Rectal smooth muscle tissue (tissue), 1 donor: ENCODE measurements at regions not wholly inside any gene's neighbourhood (a gene's known extent, or its start where the extent isn't known, plus 50 kb on each side); places are given as distances from the start of the nearest gene placed in this dataset.

Source experiments
- H3K27ac ChIP-seq: one replicate; pipeline ENCODE4 v1.7.0; 2013; ENCODE audit warnings: low read depth, low read length, inconsistent platforms
- H3K27me3 ChIP-seq: one replicate; pipeline ENCODE4 v1.7.0; 2013; ENCODE audit warnings: low read length; ENCODE audit not compliant: control insufficient read depth, insufficient read depth
- H3K36me3 ChIP-seq: one replicate; pipeline ENCODE4 v1.7.0; 2013; ENCODE audit warnings: low read length; ENCODE audit not compliant: control insufficient read depth, insufficient read depth
- H3K4me1 ChIP-seq: one replicate; pipeline ENCODE4 v1.7.0; 2013; ENCODE audit warnings: low read length; ENCODE audit not compliant: control insufficient read depth, insufficient read depth
- H3K4me3 ChIP-seq: one replicate; pipeline ENCODE4 v1.7.0; 2013; ENCODE audit warnings: low read length
- H3K9ac ChIP-seq: one replicate; pipeline ENCODE4 v1.7.0; 2013; ENCODE audit warnings: low read length

DNA sequence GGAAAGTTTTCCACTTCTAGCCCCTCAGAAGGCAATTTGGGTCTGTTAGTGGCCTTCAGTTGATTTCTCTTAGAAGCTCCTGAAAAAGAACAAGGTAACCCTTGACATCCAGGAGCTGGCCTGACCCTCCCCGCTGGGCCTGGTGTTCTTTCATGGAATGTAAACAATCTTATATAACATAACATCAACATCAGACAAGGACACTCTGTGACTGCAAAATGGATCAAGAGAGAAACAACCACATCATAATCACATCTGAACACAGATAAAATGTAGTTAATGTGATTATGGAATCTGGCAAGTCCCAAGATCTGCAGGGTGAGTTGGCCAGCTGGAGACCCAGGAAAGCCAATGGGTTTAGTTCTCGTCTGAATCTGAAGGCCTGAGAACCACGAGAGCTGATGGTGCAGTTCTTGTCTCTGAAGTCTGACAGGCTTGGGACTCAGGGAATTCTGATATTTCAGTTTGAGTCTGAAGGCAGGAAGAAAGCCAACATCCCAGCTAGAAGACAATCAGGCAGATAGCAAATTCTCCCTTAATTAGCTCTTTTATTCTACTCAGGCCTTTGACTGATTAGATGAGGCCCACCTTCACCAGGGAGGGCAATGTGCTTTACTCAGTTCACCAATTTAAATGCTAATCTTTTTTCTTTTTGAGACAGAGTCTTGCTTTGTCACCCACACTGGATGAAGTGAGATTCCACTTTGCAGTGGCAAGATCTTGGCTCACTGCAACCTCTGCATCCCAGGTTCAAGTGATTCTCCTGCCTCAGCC lies 91.4 kb upstream of the NAMPT start:
- H3K27ac ChIP-seq, result no peak overlapping the region
- no peak overlapping the region for H3K9ac ChIP-seq
- no peak overlapping the region for H3K4me3 ChIP-seq
- no peaks in the 10 kb centered on the region for H3K27me3 ChIP-seq
- no peaks in the 10 kb centered on the region for H3K36me3 ChIP-seq
- no peaks in the 10 kb centered on the region for H3K4me1 ChIP-seq

DNA sequence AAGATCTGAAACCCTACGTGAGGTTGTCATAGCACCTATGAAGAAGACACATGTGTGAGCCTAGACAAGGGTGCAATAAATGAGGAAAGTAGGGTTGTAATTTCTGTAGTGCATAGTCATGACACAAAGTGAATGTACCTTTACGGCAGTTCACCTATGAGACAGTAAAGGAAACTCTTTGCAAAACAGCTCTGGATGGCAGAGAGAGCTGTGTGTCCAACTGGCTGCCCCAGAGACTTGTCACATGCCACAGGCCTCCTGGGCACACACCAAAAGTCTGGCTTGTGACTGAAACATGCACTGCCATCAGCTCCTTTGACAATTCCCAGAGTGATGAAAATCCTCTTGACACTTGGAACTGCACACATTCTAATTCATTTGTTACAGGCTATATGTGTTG lies 90.7 kb upstream of the NAMPT start:
- H3K9ac ChIP-seq, result no peak overlapping the region
- H3K4me3 ChIP-seq, result no peak overlapping the region
- no peaks in the 10 kb centered on the region for H3K27me3 ChIP-seq
- H3K4me1 ChIP-seq, result no peaks in the 10 kb centered on the region
- H3K27ac ChIP-seq, result no peak overlapping the region
- no peaks in the 10 kb centered on the region for H3K36me3 ChIP-seq

- Histone ChIP-seq H3K4me3 (no peak overlapping the region), H3K9ac (no peak overlapping the region), H3K27me3 (no peaks in the 10 kb centered on the region), H3K27ac (no peak overlapping the region), H3K4me1 (no peaks in the 10 kb centered on the region), H3K36me3 (no peaks in the 10 kb centered on the region)
Measured at GRCh38 chr7:106374437-106374836, 89.7 kb upstream of the NAMPT start.

DNA sequence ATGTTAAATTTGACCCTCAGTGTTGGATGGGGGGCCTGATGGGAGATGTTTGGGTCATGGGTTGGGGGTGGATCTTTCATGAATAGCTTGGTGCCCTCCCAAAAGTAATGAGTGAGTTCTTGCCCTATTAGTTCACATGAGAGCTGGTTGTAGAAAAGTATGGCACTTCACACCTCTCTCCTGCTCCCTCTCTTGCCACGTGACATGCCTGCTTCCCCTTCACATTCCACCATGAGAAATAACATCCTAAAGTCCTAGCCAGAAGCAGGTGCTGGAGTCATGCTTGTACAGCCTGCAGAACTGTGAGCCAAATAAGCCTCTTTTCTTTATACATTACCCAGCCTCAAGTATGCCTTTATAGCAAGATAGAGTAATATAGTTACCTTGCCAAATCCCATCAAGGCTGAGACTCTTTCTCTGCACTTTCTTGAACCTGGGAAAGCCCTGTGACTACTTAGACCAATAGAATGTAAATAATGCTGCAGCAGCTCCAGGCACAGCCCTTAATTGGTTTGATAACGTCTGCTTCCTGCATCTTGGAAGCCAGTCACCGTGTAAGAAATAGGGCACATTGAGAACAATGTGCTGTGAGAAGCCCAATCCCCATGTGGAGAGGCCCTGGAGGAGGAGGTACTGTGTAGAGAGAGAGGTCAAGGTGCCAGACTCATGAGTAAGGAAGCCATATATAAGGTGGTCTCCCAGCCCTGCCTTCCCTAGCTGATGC lies 88.0 kb upstream of the NAMPT start:
- no peaks in the 10 kb centered on the region for H3K4me1 ChIP-seq
- no peaks in the 10 kb centered on the region for H3K36me3 ChIP-seq
- no peak overlapping the region for H3K4me3 ChIP-seq
- no peaks in the 10 kb centered on the region for H3K27me3 ChIP-seq
- H3K27ac ChIP-seq, result no peak overlapping the region
- H3K9ac ChIP-seq, result no peak overlapping the region

GRCh38 chr7:106372126-106372525 lies 87.3 kb upstream of the NAMPT start:
- Histone ChIP-seq H3K4me1 (no peaks in the 10 kb centered on the region), H3K9ac (no peak overlapping the region), H3K27me3 (no peaks in the 10 kb centered on the region), H3K27ac (no peak overlapping the region), H3K4me3 (no peak overlapping the region), H3K36me3 (no peaks in the 10 kb centered on the region)

- Histone ChIP-seq H3K4me1 (no peaks in the 10 kb centered on the region), H3K27ac (no peak overlapping the region), H3K27me3 (no peaks in the 10 kb centered on the region), H3K9ac (no peak overlapping the region), H3K36me3 (no peaks in the 10 kb centered on the region), H3K4me3 (no peak overlapping the region)
Measured at GRCh38 chr7:106371629-106372028, 86.8 kb upstream of the NAMPT start.

DNA sequence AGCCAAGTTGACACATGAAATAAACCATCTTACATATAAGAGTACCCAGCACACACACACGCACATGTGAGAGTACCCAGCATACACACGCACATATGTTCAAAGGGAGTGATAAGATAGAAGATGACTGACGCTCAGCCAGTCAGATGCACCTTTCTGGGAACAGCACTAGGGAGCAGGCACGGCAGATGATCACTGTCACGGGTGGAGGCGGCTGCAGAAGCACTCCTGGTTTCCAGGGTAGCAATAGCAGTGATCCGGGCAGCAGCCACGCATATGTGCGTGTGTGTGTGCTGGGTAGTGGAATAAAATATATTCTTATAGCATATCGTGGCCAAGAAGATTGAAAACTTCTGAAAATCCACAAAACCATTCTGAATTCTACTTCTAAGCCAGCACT lies 85.8 kb upstream of the NAMPT start:
- H3K27me3 ChIP-seq, result no peaks in the 10 kb centered on the region
- H3K4me3 ChIP-seq, result no peak overlapping the region
- H3K4me1 ChIP-seq, result no peaks in the 10 kb centered on the region
- no peak overlapping the region for H3K9ac ChIP-seq
- H3K27ac ChIP-seq, result no peak overlapping the region
- H3K36me3 ChIP-seq, result no peaks in the 10 kb centered on the region

DNA sequence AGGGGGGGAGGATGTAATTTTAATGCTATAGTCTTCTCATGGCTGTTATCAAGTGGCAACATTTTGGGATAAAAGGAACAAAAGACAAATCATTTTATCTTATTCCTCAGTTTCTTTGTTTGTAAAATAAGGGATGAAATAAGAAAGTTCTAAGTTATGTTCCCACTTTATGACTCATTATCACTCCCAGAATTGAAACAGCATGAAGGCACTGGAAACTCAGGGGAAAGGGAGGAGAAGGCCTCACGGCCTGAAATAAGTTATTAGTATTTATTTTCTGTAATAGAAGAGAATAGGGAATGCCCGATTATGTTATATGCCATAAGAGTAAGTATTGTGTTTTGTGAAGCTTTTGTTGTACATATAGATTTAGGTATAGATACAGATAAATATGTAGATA lies 85.0 kb upstream of the NAMPT start:
- Histone ChIP-seq H3K27ac (no peak overlapping the region), H3K9ac (no peak overlapping the region), H3K36me3 (no peaks in the 10 kb centered on the region), H3K4me1 (no peaks in the 10 kb centered on the region), H3K4me3 (no peak overlapping the region), H3K27me3 (no peaks in the 10 kb centered on the region)

DNA sequence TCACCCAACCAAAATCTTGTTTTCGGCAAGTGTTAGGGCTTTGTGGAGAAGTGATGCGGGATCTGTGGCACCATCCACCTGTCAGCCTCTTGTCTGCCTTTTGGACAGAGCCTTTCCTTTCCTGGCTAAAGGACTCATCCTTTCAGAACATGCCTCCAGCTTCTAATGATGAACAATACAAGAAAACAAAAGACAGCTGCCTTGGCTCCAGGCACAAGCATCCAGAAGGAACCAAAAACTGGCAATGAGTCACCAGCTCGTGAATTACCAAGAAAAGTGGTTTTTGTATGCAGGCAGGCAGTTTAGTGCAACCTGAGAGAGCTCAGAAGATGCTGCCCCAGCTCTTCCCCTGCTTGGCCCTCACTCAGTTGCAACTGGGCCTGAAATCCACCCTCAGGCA lies 84.6 kb upstream of the NAMPT start:
- Histone ChIP-seq H3K36me3 (no peaks in the 10 kb centered on the region), H3K9ac (no peak overlapping the region), H3K27ac (no peak overlapping the region), H3K27me3 (no peaks in the 10 kb centered on the region), H3K4me1 (no peaks in the 10 kb centered on the region), H3K4me3 (no peak overlapping the region)

DNA sequence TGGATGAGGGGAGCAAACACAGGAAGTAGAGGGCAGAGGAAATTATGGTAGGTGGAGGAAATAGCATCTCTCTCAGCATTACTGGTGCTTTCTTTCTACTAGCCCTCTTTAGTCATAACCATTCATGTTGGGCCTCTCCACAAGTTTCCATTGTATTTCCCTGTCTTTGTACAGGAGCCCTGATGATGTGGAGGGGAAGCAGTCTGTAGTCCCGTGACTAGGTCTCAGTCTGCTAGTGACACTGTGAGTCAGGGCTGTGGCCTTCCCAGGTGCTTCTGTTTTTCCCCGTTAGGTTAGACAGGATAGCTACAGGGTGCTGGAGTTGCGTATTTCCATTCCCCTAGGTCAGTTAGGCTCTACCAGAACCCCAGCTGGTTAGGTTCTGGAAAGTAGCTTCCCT lies 82.9 kb upstream of the NAMPT start:
- Histone ChIP-seq H3K4me3 (no peak overlapping the region), H3K27me3 (no peaks in the 10 kb centered on the region), H3K9ac (no peak overlapping the region), H3K4me1 (no peaks in the 10 kb centered on the region), H3K36me3 (no peaks in the 10 kb centered on the region), H3K27ac (no peak overlapping the region)

- no peak overlapping the region for H3K9ac ChIP-seq
- no peaks in the 10 kb centered on the region for H3K4me1 ChIP-seq
- H3K27me3 ChIP-seq, result no peaks in the 10 kb centered on the region
- no peak overlapping the region for H3K4me3 ChIP-seq
- no peak overlapping the region for H3K27ac ChIP-seq
- no peaks in the 10 kb centered on the region for H3K36me3 ChIP-seq
Measured at GRCh38 chr7:106367018-106367420, 82.2 kb upstream of the NAMPT start.

DNA sequence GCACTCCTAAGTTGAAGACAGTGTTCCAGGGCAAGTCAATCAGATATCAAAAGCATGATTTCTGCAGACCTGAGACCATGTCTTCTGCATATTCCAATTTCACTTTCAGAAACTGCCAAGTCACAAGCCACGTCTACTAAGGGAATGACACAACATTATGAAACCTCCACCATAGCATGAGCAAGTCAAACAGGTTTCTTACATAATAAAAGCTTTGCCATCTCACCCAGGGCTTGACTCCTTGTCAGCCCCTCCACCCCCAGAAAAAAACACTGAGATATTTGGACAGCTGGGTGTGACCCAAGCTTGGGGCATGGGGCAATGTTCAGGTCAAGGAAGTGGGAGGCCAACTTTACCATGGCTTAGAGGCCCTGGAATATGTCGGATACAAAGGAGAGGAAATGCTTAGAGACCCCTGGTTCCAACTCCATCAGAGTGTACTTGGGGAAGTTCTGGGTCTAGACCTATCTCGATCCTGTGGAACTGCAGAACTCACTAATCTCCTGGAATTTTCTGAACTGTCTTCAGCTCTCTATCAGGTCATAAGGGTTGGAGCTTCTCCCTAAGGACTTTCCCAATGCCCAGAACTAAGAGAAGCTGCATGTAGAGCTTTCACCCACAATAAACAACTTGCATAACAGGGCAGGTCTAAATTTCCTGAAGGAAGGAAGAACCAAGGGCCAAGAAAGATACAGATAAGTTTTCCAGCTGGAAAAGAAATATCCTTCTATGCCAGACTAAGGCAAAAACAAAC lies 80.6 kb upstream of the NAMPT start:
- Histone ChIP-seq H3K27ac (no peak overlapping the region), H3K4me1 (no peaks in the 10 kb centered on the region)

More for the DNA sequence above, 80.6 kb upstream of the NAMPT start:
- H3K9ac ChIP-seq, result no peak overlapping the region
- H3K36me3 ChIP-seq, result no peaks in the 10 kb centered on the region
- no peaks in the 10 kb centered on the region for H3K27me3 ChIP-seq
- H3K4me3 ChIP-seq, result no peak overlapping the region
